ENCODE measurements at regions not wholly inside any gene's neighbourhood (a gene's known extent, or its start where the extent isn't known, plus 50 kb on each side); places are given as distances from the start of the nearest gene placed in this dataset.

DNA sequence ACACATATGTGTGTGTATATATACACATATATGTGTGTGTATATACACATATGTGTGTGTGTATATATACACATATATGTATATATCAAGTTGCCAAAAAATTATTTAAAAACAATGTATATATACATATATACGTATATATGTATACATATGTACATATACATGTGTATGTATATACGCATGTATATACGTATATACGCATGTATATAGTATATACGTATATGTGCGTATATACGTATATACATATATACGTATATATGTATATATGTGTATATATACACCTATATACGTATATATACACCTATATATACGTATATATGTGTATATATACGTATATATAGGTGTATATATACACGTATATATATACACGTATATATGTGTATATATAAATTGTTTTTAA, 57.0 kb upstream of the ZNF644 start (continued):
- TF ChIP-seq, protein P1, sequence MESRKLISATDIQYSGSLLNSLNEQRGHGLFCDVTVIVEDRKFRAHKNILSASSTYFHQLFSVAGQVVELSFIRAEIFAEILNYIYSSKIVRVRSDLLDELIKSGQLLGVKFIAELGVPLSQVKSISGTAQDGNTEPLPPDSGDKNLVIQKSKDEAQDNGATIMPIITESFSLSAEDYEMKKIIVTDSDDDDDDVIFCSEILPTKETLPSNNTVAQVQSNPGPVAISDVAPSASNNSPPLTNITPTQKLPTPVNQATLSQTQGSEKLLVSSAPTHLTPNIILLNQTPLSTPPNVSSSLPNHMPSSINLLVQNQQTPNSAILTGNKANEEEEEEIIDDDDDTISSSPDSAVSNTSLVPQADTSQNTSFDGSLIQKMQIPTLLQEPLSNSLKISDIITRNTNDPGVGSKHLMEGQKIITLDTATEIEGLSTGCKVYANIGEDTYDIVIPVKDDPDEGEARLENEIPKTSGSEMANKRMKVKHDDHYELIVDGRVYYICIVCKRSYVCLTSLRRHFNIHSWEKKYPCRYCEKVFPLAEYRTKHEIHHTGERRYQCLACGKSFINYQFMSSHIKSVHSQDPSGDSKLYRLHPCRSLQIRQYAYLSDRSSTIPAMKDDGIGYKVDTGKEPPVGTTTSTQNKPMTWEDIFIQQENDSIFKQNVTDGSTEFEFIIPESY (IDR thresholded peaks at IDR 0.05; ENCODE audit: extremely low read depth, insufficient replicate concordance, low read length), result no peak
- TF ChIP-seq MAX (IDR thresholded peaks at IDR 0.05), result no peak
- no peak for TF ChIP-seq ELF1 (IDR thresholded peaks at IDR 0.05; ENCODE audit: borderline replicate concordance, low read depth)
- no peak for TF ChIP-seq EZH2 (IDR thresholded peaks at IDR 0.05)

GRCh38 chr1:91076834-91077233, 55.0 kb upstream of the ZNF644 start:
- RAD21 ChIA-PET (ENCODE audit: low non-redundant PET in 1 of 2, low total read pairs in 2 of 2, uncharacterized antibody in 2 of 2, unreplicated experiment in 2 of 2), result no interaction called here

More at GRCh38 chr1:91076834-91077233, 55.0 kb upstream of the ZNF644 start:
- Histone ChIP-seq H4K20me1 (ENCODE audit: insufficient read depth) (no peaks in the 10 kb centered on the region), H3K9me2 (ENCODE audit: insufficient read depth) (no peaks in the 10 kb centered on the region), H3K36me3 (ENCODE audit: control insufficient read depth in 1 of 2, insufficient read depth in 2 of 2, low read length in 2 of 2) (no peaks in the 10 kb centered on the region), H3K27me3 (ENCODE audit: insufficient read depth, low read length) (no peaks in the 10 kb centered on the region), H3K27ac (ENCODE audit: low read depth, low read length) (no peak overlapping the region), H3K4me2 (ENCODE audit: low read length) (no peak overlapping the region), H2AFZ (ENCODE audit: low read depth, low read length, poor library complexity, severe bottlenecking) (no peak overlapping the region), H3K9me3 (ENCODE audit: control insufficient read depth in 1 of 2, insufficient read depth in 1 of 2, low read depth in 1 of 2, low read length in 2 of 2) (no peaks in the 10 kb centered on the region), H3K4me1 (ENCODE audit: control insufficient read depth in 1 of 2, insufficient read depth in 2 of 2, low read length in 2 of 2) (no peaks in the 10 kb centered on the region), H3K4me3 (replicated peaks in 1 of 2; ENCODE audit: low read depth in 1 of 2, low read length in 2 of 2) (no peak overlapping the region), H3K79me2 (ENCODE audit: insufficient read depth, low read length) (no peaks in the 10 kb centered on the region), H3K9ac (ENCODE audit: low read length) (no peak overlapping the region)
- BruUV-seq (replicated peaks), result no TSS peak
- intact Hi-C loops (cut with micrococcal nuclease), result no loop called here
- DNase-seq (ENCODE audit: low read depth, low spot score), result no peak
- ATAC-seq, result no peak
- POLR2A ChIA-PET, result no interaction called here
- TF ChIP-seq ELF1 (IDR thresholded peaks at IDR 0.05; ENCODE audit: borderline replicate concordance, low read depth) (no peak), CBX3 (IDR thresholded peaks at IDR 0.05; ENCODE audit: low read depth) (no peak), SP1 (IDR thresholded peaks at IDR 0.05; ENCODE audit: low read depth) (no peak), CEBPB (IDR thresholded peaks at IDR 0.05; ENCODE audit: low read depth) (no peak), EZH2phosphoT487 (IDR thresholded peaks at IDR 0.05; ENCODE audit: borderline replicate concordance) (no peak), POLR2A (IDR thresholded peaks at IDR 0.05; ENCODE audit: borderline replicate concordance, extremely low read depth, insufficient read depth, insufficient read length) (no peak), FOSL1 (IDR thresholded peaks at IDR 0.05; ENCODE audit: low read depth) (no peak), RAD21 (IDR thresholded peaks at IDR 0.05; ENCODE audit: low read depth) (no peak), EGR1 (IDR thresholded peaks at IDR 0.05; ENCODE audit: low read depth) (no peak), POLR2AphosphoS5 (IDR thresholded peaks at IDR 0.05; ENCODE audit: low read depth, low read length) (no peak), JUND (IDR thresholded peaks at IDR 0.05) (no peak)
- TF ChIP-seq, protein P2, sequence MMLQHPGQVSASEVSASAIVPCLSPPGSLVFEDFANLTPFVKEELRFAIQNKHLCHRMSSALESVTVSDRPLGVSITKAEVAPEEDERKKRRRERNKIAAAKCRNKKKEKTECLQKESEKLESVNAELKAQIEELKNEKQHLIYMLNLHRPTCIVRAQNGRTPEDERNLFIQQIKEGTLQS (IDR thresholded peaks at IDR 0.05), result no peak
- TF ChIP-seq, protein P1 (IDR thresholded peaks at IDR 0.05; ENCODE audit: extremely low read depth, insufficient replicate concordance, low read length), result no peak
- TF ChIP-seq, protein P3, sequence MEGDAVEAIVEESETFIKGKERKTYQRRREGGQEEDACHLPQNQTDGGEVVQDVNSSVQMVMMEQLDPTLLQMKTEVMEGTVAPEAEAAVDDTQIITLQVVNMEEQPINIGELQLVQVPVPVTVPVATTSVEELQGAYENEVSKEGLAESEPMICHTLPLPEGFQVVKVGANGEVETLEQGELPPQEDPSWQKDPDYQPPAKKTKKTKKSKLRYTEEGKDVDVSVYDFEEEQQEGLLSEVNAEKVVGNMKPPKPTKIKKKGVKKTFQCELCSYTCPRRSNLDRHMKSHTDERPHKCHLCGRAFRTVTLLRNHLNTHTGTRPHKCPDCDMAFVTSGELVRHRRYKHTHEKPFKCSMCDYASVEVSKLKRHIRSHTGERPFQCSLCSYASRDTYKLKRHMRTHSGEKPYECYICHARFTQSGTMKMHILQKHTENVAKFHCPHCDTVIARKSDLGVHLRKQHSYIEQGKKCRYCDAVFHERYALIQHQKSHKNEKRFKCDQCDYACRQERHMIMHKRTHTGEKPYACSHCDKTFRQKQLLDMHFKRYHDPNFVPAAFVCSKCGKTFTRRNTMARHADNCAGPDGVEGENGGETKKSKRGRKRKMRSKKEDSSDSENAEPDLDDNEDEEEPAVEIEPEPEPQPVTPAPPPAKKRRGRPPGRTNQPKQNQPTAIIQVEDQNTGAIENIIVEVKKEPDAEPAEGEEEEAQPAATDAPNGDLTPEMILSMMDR (IDR thresholded peaks at IDR 0.05 in 2 of 3, conservative IDR thresholded peaks at IDR 0.05 in 1 of 3; ENCODE audit: borderline replicate concordance in 1 of 3, insufficient read depth in 1 of 3, low read depth in 2 of 3, low read length in 2 of 3), result no peak
- TF ChIP-seq, protein P4, sequence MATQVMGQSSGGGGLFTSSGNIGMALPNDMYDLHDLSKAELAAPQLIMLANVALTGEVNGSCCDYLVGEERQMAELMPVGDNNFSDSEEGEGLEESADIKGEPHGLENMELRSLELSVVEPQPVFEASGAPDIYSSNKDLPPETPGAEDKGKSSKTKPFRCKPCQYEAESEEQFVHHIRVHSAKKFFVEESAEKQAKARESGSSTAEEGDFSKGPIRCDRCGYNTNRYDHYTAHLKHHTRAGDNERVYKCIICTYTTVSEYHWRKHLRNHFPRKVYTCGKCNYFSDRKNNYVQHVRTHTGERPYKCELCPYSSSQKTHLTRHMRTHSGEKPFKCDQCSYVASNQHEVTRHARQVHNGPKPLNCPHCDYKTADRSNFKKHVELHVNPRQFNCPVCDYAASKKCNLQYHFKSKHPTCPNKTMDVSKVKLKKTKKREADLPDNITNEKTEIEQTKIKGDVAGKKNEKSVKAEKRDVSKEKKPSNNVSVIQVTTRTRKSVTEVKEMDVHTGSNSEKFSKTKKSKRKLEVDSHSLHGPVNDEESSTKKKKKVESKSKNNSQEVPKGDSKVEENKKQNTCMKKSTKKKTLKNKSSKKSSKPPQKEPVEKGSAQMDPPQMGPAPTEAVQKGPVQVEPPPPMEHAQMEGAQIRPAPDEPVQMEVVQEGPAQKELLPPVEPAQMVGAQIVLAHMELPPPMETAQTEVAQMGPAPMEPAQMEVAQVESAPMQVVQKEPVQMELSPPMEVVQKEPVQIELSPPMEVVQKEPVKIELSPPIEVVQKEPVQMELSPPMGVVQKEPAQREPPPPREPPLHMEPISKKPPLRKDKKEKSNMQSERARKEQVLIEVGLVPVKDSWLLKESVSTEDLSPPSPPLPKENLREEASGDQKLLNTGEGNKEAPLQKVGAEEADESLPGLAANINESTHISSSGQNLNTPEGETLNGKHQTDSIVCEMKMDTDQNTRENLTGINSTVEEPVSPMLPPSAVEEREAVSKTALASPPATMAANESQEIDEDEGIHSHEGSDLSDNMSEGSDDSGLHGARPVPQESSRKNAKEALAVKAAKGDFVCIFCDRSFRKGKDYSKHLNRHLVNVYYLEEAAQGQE (IDR thresholded peaks at IDR 0.05; ENCODE audit: low read depth), result no peak
- CTCF ChIA-PET, result no interaction called here
